HepG2 (cell line): ENCODE measurements at regions not wholly inside any gene's neighbourhood (a gene's known extent, or its start where the extent isn't known, plus 50 kb on each side); places are given as distances from the start of the nearest gene placed in this dataset.

Experiments
- ATAC-seq: fragments of 200-7000 bp; cut with Tn5 transposase; 3 replicates; pipeline ENCODE4 v1.9.1; 2020; ENCODE audit warnings: mild to moderate bottlenecking, moderate library complexity
- BruUV-seq: library from RNA; stranded (reverse); fragments of 400-500 nt; replicated peaks from 2 replicates; lab custom pipeline; 2021; lab: Mats Ljungman, UMichigan
- CTCF ChIA-PET: fragments of 300-600 bp; formaldehyde crosslinking; extraction: SDS; loops from one replicate; lab custom pipeline; 2021; ENCODE audit warnings: low total read pairs, inconsistent platforms, low intra/inter-chr PET ratio; lab: Yijun Ruan, JAX
- POLR2A ChIA-PET: fragments of 350-600 bp; sonication (Branson Sonifier 250); formaldehyde crosslinking; loops from one replicate; lab custom pipeline; 2020; ENCODE audit warnings: antibody characterized with exemption, inconsistent platforms; lab: Yijun Ruan, JAX
- DNase-seq: peaks from one replicate; pipeline ENCODE4 v3.0.0-alpha.2; 2015; ENCODE audit warnings: low spot score
- FAIRE-seq: peaks from 3 replicates; lab custom pipeline; 2011; peaks lifted over from hg19 to GRCh38; lab: Jason Lieb, UNC
- H2AFZ ChIP-seq: one replicate; pipeline ENCODE4 v1.6.1; 2011; ENCODE audit warnings: low read length, inconsistent platforms
- H3K27ac ChIP-seq: fragments of 300-600 bp; 3 replicates; pipeline ENCODE4 v1.8.0; 2011; ENCODE audit warnings: mixed run types, mild to moderate bottlenecking, mixed read lengths, low read length, inconsistent platforms; ENCODE audit not compliant: insufficient read depth; ENCODE audit errors: extremely low read length
- H3K27me3 ChIP-seq, 2 experiments: fragments of 200-600 bp in 1 of 2; 2 replicates in 1 of 2; 3 replicates in 1 of 2; pipeline versions ENCODE4 v1.6.0 to v1.8.0; 2011; ENCODE audit warnings: low read length in 2 of 2, mild to moderate bottlenecking in 2 of 2, moderate library complexity in 2 of 2, inconsistent platforms in 1 of 2; ENCODE audit not compliant: insufficient read depth in 2 of 2, control insufficient read depth in 1 of 2
- H3K36me3 ChIP-seq, 2 experiments: fragments of 200-600 bp in 1 of 2; replicated peaks in 1 of 2; 2 replicates in 1 of 2; 3 replicates in 1 of 2; pipeline versions ENCODE4 v1.5.1 to v1.8.0; 2011; ENCODE audit warnings: low read length in 2 of 2, inconsistent platforms in 1 of 2; ENCODE audit not compliant: insufficient read depth in 2 of 2, control insufficient read depth in 1 of 2
- H3K4me1 ChIP-seq: 2 replicates; pipeline ENCODE4 v1.5.1; 2012; ENCODE audit warnings: low read length, inconsistent platforms; ENCODE audit not compliant: insufficient read depth
- H3K4me2 ChIP-seq: 2 replicates; pipeline ENCODE4 v1.6.0; 2011; ENCODE audit warnings: low read depth, low read length, inconsistent platforms
- H3K4me3 ChIP-seq, 3 experiments: fragments of 200-600 bp in 1 of 3; sonication (generic), shearing (Covaris generic) in 1 of 3; replicated peaks in 1 of 3; 2 replicates each; pipeline ENCODE4 v1.5.1; 2011 to 2016; ENCODE audit warnings: low read length in 3 of 3, inconsistent platforms in 2 of 3, low read depth in 2 of 3, mild to moderate bottlenecking in 2 of 3, control low read depth in 1 of 3, mixed read lengths in 1 of 3; ENCODE audit not compliant: insufficient read depth in 1 of 3
- H3K79me2 ChIP-seq: one replicate; pipeline ENCODE4 v1.6.1; 2011; ENCODE audit warnings: low read length, inconsistent platforms; ENCODE audit not compliant: insufficient read depth
- H3K9ac ChIP-seq: 2 replicates; pipeline ENCODE4 v1.6.0; 2011; ENCODE audit warnings: mild to moderate bottlenecking, low read depth, low read length, inconsistent platforms; ENCODE audit not compliant: insufficient read depth
- H3K9me3 ChIP-seq: 2 replicates; pipeline ENCODE4 v1.5.1; 2012; ENCODE audit warnings: mild to moderate bottlenecking, low read length
- H4K20me1 ChIP-seq: 2 replicates; pipeline ENCODE4 v1.6.0; 2011; ENCODE audit warnings: inconsistent platforms, mild to moderate bottlenecking, low read length, moderate library complexity; ENCODE audit not compliant: insufficient read depth
- ATAD3A ChIP-seq: sonication (generic); formaldehyde crosslinking; IDR thresholded peaks from 2 replicates; pipeline ENCODE4 v1.4.0; 2020; ENCODE audit warnings: missing genetic modification reagents
- BHLHE40 ChIP-seq: IDR thresholded peaks from 2 replicates; pipeline ENCODE4 v1.6.1; 2011; ENCODE audit warnings: low read length, improper control_type of control experiment
- EHMT2 ChIP-seq: fragments of 200-600 bp; sonication (generic); IDR thresholded peaks from 2 replicates; pipeline ENCODE4 v1.7.0; 2017; ENCODE audit warnings: antibody characterized with exemption, low read depth, low read length, borderline replicate concordance
- HOXA3 ChIP-seq: sonication (generic); formaldehyde crosslinking; IDR thresholded peaks from 2 replicates; pipeline ENCODE4 v1.5.0; 2020; ENCODE audit warnings: missing genetic modification reagents
- HOXA9 ChIP-seq: sonication (generic); formaldehyde crosslinking; IDR thresholded peaks from 2 replicates; pipeline ENCODE4 v1.8.1; 2022; ENCODE audit warnings: missing genetic modification reagents, mild to moderate bottlenecking, moderate library complexity, borderline replicate concordance
- MAZ ChIP-seq, 2 experiments: sonication (generic) in 1 of 2; formaldehyde crosslinking in 1 of 2; IDR thresholded peaks; 2 replicates each; pipeline versions ENCODE4 v1.5.0 to v1.6.1; 2012 to 2020; ENCODE audit warnings: low read depth in 2 of 2, mild to moderate bottlenecking in 2 of 2, borderline replicate concordance in 1 of 2, improper control_type of control experiment in 1 of 2, low read length in 1 of 2, missing genetic modification reagents in 1 of 2, moderate library complexity in 1 of 2
- MNT ChIP-seq: fragments of 450-650 bp; IDR thresholded peaks from 2 replicates; pipeline ENCODE4 v1.6.1; 2016
- RBM22 ChIP-seq: fragments of 200-400 bp; formaldehyde crosslinking; optimal IDR thresholded peaks from 2 replicates; pipeline ENCODE3; 2017; ENCODE audit warnings: mild to moderate bottlenecking, low read length, moderate library complexity
- ZBTB3 ChIP-seq: sonication (generic); formaldehyde crosslinking; IDR thresholded peaks from 2 replicates; pipeline ENCODE4 v1.4.0; 2020; ENCODE audit warnings: low read depth, mild to moderate bottlenecking, moderate library complexity, missing genetic modification reagents, borderline replicate concordance
- ZFP90 ChIP-seq: sonication (generic); formaldehyde crosslinking; IDR thresholded peaks from 2 replicates; pipeline ENCODE4 v1.8.0; 2022; ENCODE audit warnings: missing genetic modification reagents, mild to moderate bottlenecking, inconsistent platforms, borderline replicate concordance
- ZNF431 ChIP-seq: sonication (generic); formaldehyde crosslinking; IDR thresholded peaks from 2 replicates; pipeline ENCODE4 v1.9.0; 2022; ENCODE audit warnings: missing genetic modification reagents, low read depth, mild to moderate bottlenecking, borderline replicate concordance
- ZNF501 ChIP-seq: sonication (generic); formaldehyde crosslinking; IDR thresholded peaks from 2 replicates; pipeline ENCODE4 v1.5.1; 2020; ENCODE audit warnings: mild to moderate bottlenecking, moderate library complexity, missing genetic modification reagents
- ZNF773 ChIP-seq: sonication (generic); formaldehyde crosslinking; IDR thresholded peaks from 2 replicates; pipeline ENCODE4 v1.4.0; 2020; ENCODE audit warnings: missing genetic modification reagents, borderline replicate concordance
- ZNF781 ChIP-seq: sonication (generic); formaldehyde crosslinking; IDR thresholded peaks from 2 replicates; pipeline ENCODE4 v1.5.1; 2020; ENCODE audit warnings: borderline replicate concordance, mild to moderate bottlenecking, missing genetic modification reagents; ENCODE audit errors: not compliant biosample characterization
- ZSCAN31 ChIP-seq: sonication (generic); formaldehyde crosslinking; IDR thresholded peaks from 2 replicates; pipeline ENCODE4 v1.5.0; 2020; ENCODE audit warnings: low read depth, mild to moderate bottlenecking, missing genetic modification reagents
- WGBS: methylation state at CpG from one replicate; pipeline ENCODE4 v1.1.6; 2017; ENCODE audit warnings: low lambda C conversion rate; 5-methylcytosine and 5-hydroxymethylcytosine counted together
- in situ Hi-C: cut with HindIII; loops from 2 replicates; pipeline ENCODE4 v1.10.0; 2017; ENCODE audit warnings: low pct_unique_long_range_greater_than_20kb; ENCODE audit not compliant: extremely low pct_ligation_motif_present
- intact Hi-C: fragments of 100-400 bp; cut with micrococcal nuclease; formaldehyde crosslinking; loops from one replicate; pipeline ENCODE4 v1.10.0; 2022; ENCODE audit not compliant: unreplicated experiment
- TF ChIP-seq, protein P1 (sequence below): sonication (generic); formaldehyde crosslinking; IDR thresholded peaks from 2 replicates; pipeline ENCODE4 v1.8.1; 2023; ENCODE audit warnings: missing genetic modification reagents, inconsistent platforms, borderline replicate concordance

GRCh38 chr21:22225299-22225698 is 1227.1 kb downstream of the NCAM2 start:
- Histone ChIP-seq H3K27me3 (no peaks in the 10 kb centered on the region), H3K4me1 (no peaks in the 10 kb centered on the region)
- POLR2A ChIA-PET = no interaction called here

GRCh38 chr21:22231013-22231412 is 1232.8 kb downstream of the NCAM2 start:
- FAIRE-seq (no peak), ATAC-seq (no peak), DNase-seq (no peak)
- ChIA-PET POLR2A (no interaction called here), CTCF (no interaction called here)
- in situ Hi-C loops = no loop called here
- H3K9ac ChIP-seq = no peak overlapping the region
- H2AFZ ChIP-seq = no peak overlapping the region
- BruUV-seq = no TSS peak
- 3% methylated on average over 2 of the region's 2 CpGs for WGBS
- intact Hi-C loops = no loop called here
- H3K27me3 ChIP-seq = no peaks in the 10 kb centered on the region
- no peak overlapping the region for H3K27ac ChIP-seq
- no peak overlapping the region for H3K4me3 ChIP-seq
- peaks cover 83% of the 10 kb centered on the region for H3K9me3 ChIP-seq
- no peaks in the 10 kb centered on the region for H3K4me1 ChIP-seq
- H3K79me2 ChIP-seq = no peaks in the 10 kb centered on the region
- no peak overlapping the region for H3K4me2 ChIP-seq
- H3K36me3 ChIP-seq = no peaks in the 10 kb centered on the region
- H4K20me1 ChIP-seq = no peaks in the 10 kb centered on the region
- TF ChIP-seq HOXA3 (CRISPR knock-in tag) = no peak
- TF ChIP-seq MNT = no peak
- no peak for TF ChIP-seq ZFP90 (CRISPR knock-in tag)
- no peak for TF ChIP-seq MAZ (IDR thresholded peaks at IDR 0.05; ENCODE audit: borderline replicate concordance, low read depth, low read length)
- no peak for TF ChIP-seq MAZ (CRISPR knock-in tag; IDR thresholded peaks at IDR 0.05; ENCODE audit: low read depth)
- no peak for TF ChIP-seq BHLHE40
- TF ChIP-seq ATAD3A (CRISPR knock-in tag) = no peak
- TF ChIP-seq HOXA9 (CRISPR knock-in tag) = no peak
- TF ChIP-seq ZNF501 (CRISPR knock-in tag) = no peak
- no peak for TF ChIP-seq ZNF781 (CRISPR knock-in tag)
- no peak for TF ChIP-seq ZNF431 (CRISPR knock-in tag)
- no peak for TF ChIP-seq RBM22

More at GRCh38 chr21:22225299-22225698, 1227.1 kb downstream of the NCAM2 start:
- 0% methylated on average over 1 of the region's 1 CpG for whole genome bisulfite sequencing
- no TSS peak for BruUV-seq
- TF ChIP-seq ZSCAN31 (CRISPR knock-in tag) (no peak), ZNF773 (CRISPR knock-in tag) (no peak), ZBTB3 (CRISPR knock-in tag) (no peak), EHMT2 (no peak)
- TF ChIP-seq, protein P1, sequence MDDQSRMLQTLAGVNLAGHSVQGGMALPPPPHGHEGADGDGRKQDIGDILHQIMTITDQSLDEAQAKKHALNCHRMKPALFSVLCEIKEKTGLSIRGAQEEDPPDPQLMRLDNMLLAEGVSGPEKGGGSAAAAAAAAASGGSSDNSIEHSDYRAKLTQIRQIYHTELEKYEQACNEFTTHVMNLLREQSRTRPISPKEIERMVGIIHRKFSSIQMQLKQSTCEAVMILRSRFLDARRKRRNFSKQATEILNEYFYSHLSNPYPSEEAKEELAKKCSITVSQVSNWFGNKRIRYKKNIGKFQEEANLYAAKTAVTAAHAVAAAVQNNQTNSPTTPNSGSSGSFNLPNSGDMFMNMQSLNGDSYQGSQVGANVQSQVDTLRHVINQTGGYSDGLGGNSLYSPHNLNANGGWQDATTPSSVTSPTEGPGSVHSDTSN (CRISPR knock-in tag) = no peak
- H4K20me1 ChIP-seq = no peaks in the 10 kb centered on the region
- H3K36me3 ChIP-seq = no peaks in the 10 kb centered on the region
- H3K4me2 ChIP-seq = no peak overlapping the region
- FAIRE-seq (no peak), DNase-seq (no peak), ATAC-seq (no peak)
- H2AFZ ChIP-seq = no peak overlapping the region
- no peak overlapping the region for H3K27ac ChIP-seq
- CTCF ChIA-PET = no interaction called here
- H3K79me2 ChIP-seq = no peaks in the 10 kb centered on the region
- in situ Hi-C loops (no loop called here), intact Hi-C loops (no loop called here)
- H3K4me3 ChIP-seq = no peak overlapping the region
- H3K9me3 ChIP-seq = peaks cover 81% of the 10 kb centered on the region
- no peak overlapping the region for H3K9ac ChIP-seq
